ENCODE measurements at regions not wholly inside any gene's neighbourhood (a gene's known extent, or its start where the extent isn't known, plus 50 kb on each side); places are given as distances from the start of the nearest gene placed in this dataset.

GRCh38 chr7:88597941-88598425 is 161.5 kb upstream of the ZNF804B start:
- H3K36me3 ChIP-seq, result no peaks in the 10 kb centered on the region
- intact Hi-C loops (cut with DNase I), result no loop called here
- TF ChIP-seq CTCF (IDR thresholded peaks at IDR 0.05), result no peak
- no peaks in the 10 kb centered on the region for H3K27me3 ChIP-seq (ENCODE audit: low read depth)
- no peak overlapping the region for H3K4me3 ChIP-seq
- H3K4me1 ChIP-seq, result no peaks in the 10 kb centered on the region
- ATAC-seq, result no peak
- H3K9me3 ChIP-seq, result peaks cover under 1% of the 10 kb centered on the region
- no peak overlapping the region for H3K27ac ChIP-seq
- no peak for DNase-seq

GRCh38 chr7:88590963-88591362 is 168.5 kb upstream of the ZNF804B start:
- Histone ChIP-seq H3K4me3 (no peak overlapping the region), H3K4me1 (no peaks in the 10 kb centered on the region), H3K36me3 (no peaks in the 10 kb centered on the region), H3K27me3 (ENCODE audit: low read depth) (no peaks in the 10 kb centered on the region), H3K27ac (no peak overlapping the region), H3K9me3 (peaks cover 4% of the 10 kb centered on the region)
- intact Hi-C loops (cut with DNase I), result no loop called here
- TF ChIP-seq CTCF (IDR thresholded peaks at IDR 0.05), result no peak
- ATAC-seq, result no peak
- DNase-seq, result no peak

GRCh38 chr7:88589927-88590326 is 169.6 kb upstream of the ZNF804B start:
- intact Hi-C loops (cut with DNase I), result no loop called here
- no peak for DNase-seq
- Histone ChIP-seq H3K36me3 (no peaks in the 10 kb centered on the region), H3K4me1 (no peaks in the 10 kb centered on the region), H3K27me3 (ENCODE audit: low read depth) (no peaks in the 10 kb centered on the region), H3K4me3 (no peak overlapping the region), H3K27ac (no peak overlapping the region), H3K9me3 (peaks cover 4% of the 10 kb centered on the region)
- no peak for ATAC-seq
- no peak for TF ChIP-seq CTCF (IDR thresholded peaks at IDR 0.05)

GRCh38 chr7:88586890-88587289 is 172.6 kb upstream of the ZNF804B start:
- H3K4me1 ChIP-seq, result no peaks in the 10 kb centered on the region
- intact Hi-C loops (cut with DNase I), result no loop called here
- no peaks in the 10 kb centered on the region for H3K36me3 ChIP-seq
- no peaks in the 10 kb centered on the region for H3K9me3 ChIP-seq
- no peaks in the 10 kb centered on the region for H3K27me3 ChIP-seq (ENCODE audit: low read depth)
- no peak overlapping the region for H3K4me3 ChIP-seq
- no peak overlapping the region for H3K27ac ChIP-seq
- DNase-seq, result no peak
- TF ChIP-seq CTCF (IDR thresholded peaks at IDR 0.05), result no peak
- ATAC-seq, result no peak

GRCh38 chr7:88586219-88586618 is 173.3 kb upstream of the ZNF804B start:
- ATAC-seq, result peak; percentile 35 to 52
- no peaks in the 10 kb centered on the region for H3K27me3 ChIP-seq (ENCODE audit: low read depth)
- no peaks in the 10 kb centered on the region for H3K4me1 ChIP-seq
- H3K4me3 ChIP-seq, result no peak overlapping the region
- H3K27ac ChIP-seq, result no peak overlapping the region
- no peaks in the 10 kb centered on the region for H3K36me3 ChIP-seq
- H3K9me3 ChIP-seq, result no peaks in the 10 kb centered on the region
- no peak for DNase-seq
- no peak for TF ChIP-seq CTCF (IDR thresholded peaks at IDR 0.05)
- intact Hi-C loops (cut with DNase I), result no loop called here

- Histone ChIP-seq H3K4me3 (no peak overlapping the region), H3K27me3 (ENCODE audit: low read depth) (no peaks in the 10 kb centered on the region), H3K27ac (no peak overlapping the region), H3K9me3 (no peaks in the 10 kb centered on the region), H3K36me3 (no peaks in the 10 kb centered on the region), H3K4me1 (no peaks in the 10 kb centered on the region)
- intact Hi-C loops (cut with DNase I), result no loop called here
- DNase-seq (no peak), ATAC-seq (no peak)
- TF ChIP-seq CTCF (IDR thresholded peaks at IDR 0.05), result no peak
These were observed 182.8 kb upstream of the ZNF804B start for GRCh38 chr7:88576720-88577119.
